HG02763 (cell line): ENCODE measurements at regions not wholly inside any gene's neighbourhood (a gene's known extent, or its start where the extent isn't known, plus 50 kb on each side); places are given as distances from the start of the nearest gene placed in this dataset.
A peak's percentile ranks its signal among the peaks of the same experiment; 100 is the strongest.

Experiments
- ATAC-seq: cut with Tn5 transposase; IDR thresholded peaks from one replicate; pipeline ENCODE4 v1.9.1; 2021; ENCODE audit warnings: mild to moderate bottlenecking, moderate library complexity; ENCODE audit not compliant: unreplicated experiment

GRCh38 chr1:200319148-200319547, 90.7 kb downstream of the ZNF281 start:
- no peak for ATAC-seq

GRCh38 chr1:200317236-200317635, 92.6 kb downstream of the ZNF281 start:
- ATAC-seq = no peak

DNA sequence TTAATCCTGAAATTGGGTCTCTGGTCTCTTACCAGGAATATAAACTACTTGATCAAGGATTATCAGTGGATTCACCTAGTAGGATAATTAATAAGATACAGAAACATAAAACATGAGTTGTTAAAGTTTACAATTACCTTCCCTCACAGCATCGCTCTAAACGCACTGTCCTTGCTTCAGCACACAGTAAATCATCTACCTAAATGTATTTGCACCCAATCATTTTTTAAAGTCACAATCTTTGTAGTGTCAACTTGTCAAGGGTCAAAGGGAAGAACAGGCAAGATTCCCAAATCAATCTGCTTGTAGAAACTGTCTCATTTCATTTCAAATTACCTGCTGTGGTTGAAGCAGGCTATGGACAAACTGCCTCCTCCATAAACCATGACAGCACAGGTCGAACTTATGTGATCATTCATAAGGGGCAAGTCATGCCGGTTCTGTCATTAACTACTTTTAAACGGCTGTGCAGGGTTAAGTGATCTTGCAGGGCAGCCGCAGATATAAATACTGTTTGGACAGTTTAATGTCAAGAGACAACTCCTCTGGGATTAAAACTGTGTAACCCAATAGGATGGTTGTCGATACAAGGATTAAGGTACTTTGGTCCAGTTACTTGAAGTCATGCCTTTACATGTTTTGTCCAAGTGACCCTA, 93.6 kb downstream of the ZNF281 start:
- no peak for ATAC-seq

DNA sequence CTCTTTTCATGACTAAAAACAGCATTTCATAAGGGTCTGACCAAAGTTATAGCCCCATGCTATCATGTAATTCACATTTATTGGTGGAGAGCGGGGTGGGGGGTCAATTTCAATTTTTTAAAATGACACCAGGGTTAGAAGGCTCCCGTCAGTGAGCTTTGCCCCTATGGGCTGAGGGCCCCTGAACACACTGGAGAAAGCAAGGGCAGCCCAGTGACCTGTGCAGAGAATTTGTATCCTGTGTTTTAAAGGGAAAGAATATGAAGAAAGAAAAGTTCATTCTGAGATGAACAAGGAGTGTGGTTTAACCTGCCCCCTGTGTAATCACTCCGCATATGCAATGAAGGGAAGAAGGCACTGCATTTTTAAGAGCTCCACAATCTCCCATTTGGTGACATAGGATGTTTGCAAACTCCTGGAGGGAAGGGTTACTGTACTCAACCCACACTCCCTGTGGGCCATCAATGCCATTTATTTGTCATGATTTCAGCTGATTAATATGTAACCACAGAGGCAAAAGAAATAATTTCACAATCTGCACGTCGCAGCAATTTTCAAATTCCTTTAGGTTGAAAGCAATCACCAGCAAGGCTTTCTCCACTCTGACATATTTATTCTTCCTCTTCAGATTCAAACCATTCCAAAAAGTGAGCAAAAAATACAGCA, 95.6 kb downstream of the ZNF281 start:
- no peak for ATAC-seq

GRCh38 chr1:200311256-200311655, 98.6 kb downstream of the ZNF281 start:
- ATAC-seq = no peak

GRCh38 chr1:200310824-200311223, 99.0 kb downstream of the ZNF281 start:
- no peak for ATAC-seq

- no peak for ATAC-seq
Observed at GRCh38 chr1:200307755-200308066, 102.1 kb downstream of the ZNF281 start.

DNA sequence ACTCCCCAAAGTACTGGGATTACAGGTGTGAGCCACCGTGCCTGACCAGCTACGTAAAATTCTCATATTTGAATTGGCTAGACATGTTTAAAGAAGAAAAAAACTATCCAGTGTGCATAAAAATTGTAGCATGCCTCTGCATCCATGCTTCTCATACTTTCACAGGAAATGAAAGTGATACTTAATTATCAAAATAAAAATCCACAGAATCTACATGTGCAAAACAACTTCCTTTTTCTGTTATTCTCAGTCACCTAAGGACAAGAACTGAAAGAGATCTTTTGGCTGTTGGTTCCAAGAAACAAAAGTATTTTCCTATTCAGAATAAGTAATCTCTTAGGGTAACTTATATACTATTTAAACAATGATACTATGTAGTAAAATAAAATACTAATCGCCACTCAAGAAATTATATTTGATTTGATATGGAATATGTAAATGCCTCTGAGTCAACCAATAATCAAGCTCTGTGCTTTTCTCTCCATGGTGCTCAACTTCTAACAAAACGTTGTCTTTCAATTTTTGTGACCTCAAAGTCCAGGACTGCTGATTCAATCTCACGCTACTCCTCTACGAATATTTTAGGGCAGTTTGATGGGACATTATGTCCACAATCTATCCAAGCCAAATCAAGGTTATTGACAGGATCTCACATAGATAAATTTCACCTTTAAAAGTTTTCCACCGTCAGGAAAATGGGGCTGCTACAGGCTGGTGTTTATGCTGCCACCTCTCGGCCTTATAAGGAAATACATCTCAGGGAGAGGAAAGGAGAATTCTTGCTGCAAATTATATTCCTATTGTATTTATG, 102.7 kb downstream of the ZNF281 start:
- no peak for ATAC-seq

DNA sequence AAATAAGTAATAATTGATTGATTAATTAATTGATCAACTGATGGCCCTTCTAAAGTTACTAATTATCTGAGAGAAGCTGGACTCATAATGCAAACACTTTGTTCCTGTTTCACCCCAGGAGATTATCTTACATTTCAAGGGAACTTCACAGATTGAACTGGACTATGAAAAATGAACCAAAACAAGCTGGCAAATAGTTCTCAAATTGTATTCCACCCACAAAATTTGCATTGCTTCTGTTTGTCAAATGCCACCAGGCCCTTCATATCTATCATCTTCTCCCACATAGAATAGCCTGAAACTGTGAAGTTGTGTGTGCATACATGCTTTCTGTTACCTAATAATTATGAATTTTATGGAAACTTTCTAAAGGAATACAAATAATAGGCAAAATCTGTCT, 104.0 kb downstream of the ZNF281 start:
- ATAC-seq = no peak

- ATAC-seq = no peak
Observed at GRCh38 chr1:200304171-200304570, 105.7 kb downstream of the ZNF281 start.

- ATAC-seq = no peak
Observed at GRCh38 chr1:200302921-200303290, 106.9 kb downstream of the ZNF281 start.

DNA sequence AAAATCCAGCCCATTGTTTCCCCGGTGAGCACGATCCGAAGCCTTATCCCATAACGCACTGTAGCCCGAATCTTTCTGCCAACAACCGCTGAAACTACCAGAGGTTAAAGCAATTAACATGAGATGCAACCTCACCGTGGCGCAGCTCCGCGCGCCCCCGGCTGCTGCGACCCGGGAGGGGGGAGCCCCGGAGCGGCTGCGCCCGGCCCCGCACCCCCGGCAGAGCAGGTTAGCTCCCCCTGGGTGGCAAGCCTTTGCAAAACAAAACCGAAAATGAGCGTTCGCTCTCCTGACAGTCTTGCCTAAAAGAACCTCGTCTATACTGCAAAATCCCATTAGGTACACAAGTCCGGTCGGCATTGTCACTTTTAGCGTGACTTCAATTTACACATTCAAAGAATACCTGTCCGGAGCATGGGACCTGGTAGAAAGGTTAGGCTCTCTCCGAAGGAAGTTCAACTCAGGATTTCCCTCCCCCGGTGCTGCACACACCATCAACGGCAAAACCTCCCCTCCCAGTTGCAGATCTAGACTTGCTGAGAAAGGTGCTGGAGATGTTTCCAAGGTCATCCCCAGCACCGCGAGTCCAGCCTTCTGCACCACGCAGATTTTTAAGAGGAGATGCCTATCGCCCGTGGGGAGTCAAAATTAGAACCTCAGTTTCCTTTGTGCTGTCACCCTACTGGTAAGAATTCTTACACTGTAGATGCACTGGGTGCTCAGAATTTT, 107.5 kb downstream of the ZNF281 start:
- peak; percentile 58 for ATAC-seq

- ATAC-seq = no peak
Observed at GRCh38 chr1:200301152-200301551, 108.7 kb downstream of the ZNF281 start.

DNA sequence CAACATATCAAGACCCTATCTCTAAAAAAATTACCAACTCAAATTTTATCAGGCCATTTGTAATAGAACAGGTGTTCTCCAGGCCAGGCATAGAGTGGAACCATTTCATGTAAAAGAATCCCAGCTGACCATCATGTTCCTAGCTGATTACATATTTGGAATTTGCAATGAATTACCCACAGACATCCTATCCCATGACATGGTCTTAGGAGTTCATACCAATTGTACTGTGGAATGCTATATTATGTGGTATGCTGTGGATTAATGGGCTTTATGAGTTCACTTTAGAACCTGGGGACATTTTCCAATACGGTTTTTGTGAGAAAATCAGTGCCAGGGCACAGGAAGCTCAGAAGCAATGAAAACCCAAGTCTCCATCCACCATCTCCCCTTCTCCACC, 110.3 kb downstream of the ZNF281 start:
- no peak for ATAC-seq

GRCh38 chr1:200298242-200298641, 111.6 kb downstream of the ZNF281 start:
- ATAC-seq = no peak

- ATAC-seq = no peak
Observed at GRCh38 chr1:200296091-200296661, 113.7 kb downstream of the ZNF281 start.

DNA sequence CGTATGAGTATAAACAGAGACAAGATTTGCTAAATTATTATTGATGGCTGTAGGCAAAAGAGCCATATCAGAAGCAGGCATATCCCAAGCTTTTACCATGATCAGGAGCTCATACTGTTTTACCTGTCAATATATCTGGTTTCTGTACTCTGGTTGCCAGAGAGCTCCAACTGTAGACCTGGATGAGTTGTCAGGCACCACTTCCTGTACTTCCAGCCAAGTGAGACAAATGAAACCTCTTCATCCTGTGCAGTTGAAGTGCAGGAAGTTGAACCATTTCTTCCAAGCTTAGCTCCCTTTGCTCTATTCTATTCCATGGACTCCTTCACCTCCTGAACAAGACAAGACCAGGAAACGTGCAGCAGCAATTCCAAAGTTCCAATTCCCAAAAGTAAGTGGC, 115.6 kb downstream of the ZNF281 start:
- no peak for ATAC-seq

- no peak for ATAC-seq
Observed at GRCh38 chr1:200292699-200293098, 117.1 kb downstream of the ZNF281 start.

DNA sequence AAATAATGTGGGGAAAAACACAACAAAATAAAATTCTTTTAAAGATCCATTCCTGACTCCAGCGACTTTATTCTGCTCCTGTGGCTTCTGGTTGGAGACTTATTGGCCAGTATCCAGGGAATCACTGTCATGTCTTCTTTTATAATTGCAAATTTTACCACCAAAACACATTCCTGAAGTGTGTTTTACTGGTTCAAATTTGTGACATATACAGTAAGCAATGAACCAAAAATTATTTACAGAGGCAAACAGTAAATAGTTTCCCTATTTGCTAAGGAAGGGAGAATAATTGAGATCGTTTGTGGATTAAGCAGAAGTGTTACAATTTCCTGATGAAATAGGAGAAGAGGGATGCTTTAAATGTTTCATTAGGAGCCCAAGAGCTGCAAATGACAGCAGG, 118.7 kb downstream of the ZNF281 start:
- no peak for ATAC-seq

DNA sequence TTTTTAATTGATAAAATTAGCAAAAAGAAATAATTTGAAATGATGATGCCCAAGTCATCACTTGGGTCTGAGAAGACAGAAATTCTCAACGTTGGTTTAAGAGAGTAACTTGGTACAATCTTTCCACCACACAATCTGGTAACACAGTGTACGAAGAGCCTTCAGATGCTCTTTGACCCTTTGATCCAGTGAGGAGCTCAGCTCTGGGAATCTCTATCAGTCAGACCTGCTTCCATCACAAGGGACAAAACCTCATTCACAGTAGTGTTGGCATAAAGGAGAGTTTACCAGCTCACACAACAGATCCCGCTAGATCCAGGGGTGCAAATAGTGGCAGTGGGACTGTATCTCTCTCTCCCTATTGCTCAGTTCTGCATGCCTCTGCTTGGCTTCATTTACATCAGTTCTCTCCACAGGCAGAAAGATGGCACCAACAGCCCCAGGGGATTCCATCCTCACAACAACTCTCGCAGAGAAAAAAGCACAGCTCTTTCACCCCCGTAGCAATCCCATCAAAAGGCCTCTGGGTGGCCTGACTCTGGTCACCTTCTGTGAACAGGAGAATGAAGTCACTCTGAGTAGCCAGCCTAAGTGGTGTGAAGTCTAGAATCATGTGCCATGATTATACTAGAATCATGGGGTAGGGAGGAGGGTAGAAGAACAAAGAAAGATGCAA, 119.7 kb downstream of the ZNF281 start:
- ATAC-seq = no peak

DNA sequence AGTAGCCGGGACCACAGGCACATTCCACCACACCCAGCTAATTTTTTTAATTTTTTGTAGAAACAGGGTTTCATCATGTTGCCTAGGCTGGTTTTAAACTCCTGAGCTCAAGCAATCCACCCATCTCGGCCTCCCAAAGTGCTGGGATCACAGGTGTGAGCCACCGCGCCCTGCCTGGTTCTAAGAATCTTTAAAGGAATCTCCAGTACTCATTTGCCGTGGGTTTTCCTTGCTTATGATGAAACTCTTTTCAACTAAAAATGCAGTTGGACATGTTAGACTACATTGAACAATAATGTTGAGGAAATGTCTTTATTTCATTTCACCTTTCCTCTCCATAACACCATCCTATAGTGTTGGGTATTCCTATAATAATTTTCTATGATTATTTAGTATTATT, 121.6 kb downstream of the ZNF281 start:
- ATAC-seq = no peak
